HCT116 (cell line): ENCODE measurements at regions not wholly inside any gene's neighbourhood (a gene's known extent, or its start where the extent isn't known, plus 50 kb on each side); places are given as distances from the start of the nearest gene placed in this dataset.

Experiments
- ATAC-seq: fragments of 200-7000 bp; cut with Tn5 transposase; 2 replicates; pipeline ENCODE4 v1.9.1; 2020; ENCODE audit warnings: mild to moderate bottlenecking, moderate library complexity
- BruUV-seq: library from RNA; stranded (reverse); fragments of 400-500 nt; replicated peaks from 2 replicates; lab custom pipeline; 2021; lab: Mats Ljungman, UMichigan
- CTCF ChIA-PET: fragments of 300-600 bp; sonication (Branson Sonifier 250); formaldehyde crosslinking; loops from one replicate; lab custom pipeline; 2021; ENCODE audit warnings: antibody characterized with exemption; lab: Charles Lee
- POLR2A ChIA-PET: fragments of 300-600, 350-600 bp; sonication (Branson Sonifier 250); formaldehyde crosslinking; loops from one replicate; lab custom pipeline; 2021; ENCODE audit warnings: antibody characterized with exemption; lab: Charles Lee
- RAD21 ChIA-PET, 2 experiments: fragments of 300-600 bp; sonication (Branson Sonifier 250); formaldehyde crosslinking; loops; one replicate each; lab custom pipeline; 2023; ENCODE audit warnings: low total read pairs in 2 of 2; ENCODE audit not compliant: uncharacterized antibody in 2 of 2, unreplicated experiment in 2 of 2, low non-redundant PET in 1 of 2; lab: Charles Lee
- DNase-seq: peaks from one replicate; pipeline ENCODE4 v3.0.0-alpha.2; 2010; ENCODE audit warnings: low read depth, low spot score
- H2AFZ ChIP-seq: fragments of 200-600 bp; shearing (Covaris generic), sonication (generic); 2 replicates; pipeline ENCODE4 v1.6.1; 2017; ENCODE audit warnings: low read depth, mixed run types, mixed read lengths, antibody characterized with exemption, low read length; ENCODE audit not compliant: poor library complexity, severe bottlenecking
- H3K27ac ChIP-seq: 2 replicates; pipeline ENCODE4 v1.5.1; 2012; ENCODE audit warnings: low read depth, low read length
- H3K27me3 ChIP-seq: fragments of 200-600 bp; sonication (generic); 2 replicates; pipeline ENCODE4 v1.6.1; 2016; ENCODE audit warnings: mixed run types, low read length, mixed read lengths; ENCODE audit not compliant: insufficient read depth
- H3K36me3 ChIP-seq, 2 experiments: fragments of 200-500 bp in 1 of 2; fragments of 200-600 bp in 1 of 2; sonication (Bioruptor generic) in 1 of 2; sonication (generic) in 1 of 2; 2 replicates each; pipeline versions ENCODE4 v1.5.1 to v1.6.1; 2014 to 2016; ENCODE audit warnings: low read length in 2 of 2, inconsistent platforms in 1 of 2, mixed read lengths in 1 of 2, mixed run types in 1 of 2; ENCODE audit not compliant: insufficient read depth in 2 of 2, control insufficient read depth in 1 of 2
- H3K4me1 ChIP-seq, 2 experiments: fragments of 200-600 bp in 1 of 2; sonication (generic) in 1 of 2; 2 replicates each; pipeline versions ENCODE4 v1.5.1 to v1.6.1; 2012 to 2017; ENCODE audit warnings: low read length in 2 of 2, inconsistent platforms in 1 of 2, mild to moderate bottlenecking in 1 of 2, mixed read lengths in 1 of 2, mixed run types in 1 of 2, moderate library complexity in 1 of 2; ENCODE audit not compliant: insufficient read depth in 2 of 2, control insufficient read depth in 1 of 2
- H3K4me2 ChIP-seq: fragments of 200-600 bp; sonication (generic); 2 replicates; pipeline ENCODE4 v1.6.1; 2017; ENCODE audit warnings: mixed run types, low read length, mixed read lengths
- H3K4me3 ChIP-seq, 2 experiments: fragments of 200-600 bp in 1 of 2; sonication (generic) in 1 of 2; replicated peaks in 1 of 2; 2 replicates each; pipeline ENCODE4 v1.5.1; 2011 to 2016; ENCODE audit warnings: low read length in 2 of 2, control low read depth in 1 of 2, low read depth in 1 of 2, mild to moderate bottlenecking in 1 of 2, mixed read lengths in 1 of 2, mixed run types in 1 of 2
- H3K79me2 ChIP-seq: fragments of 200-600 bp; sonication (generic); 2 replicates; pipeline ENCODE4 v1.6.1; 2017; ENCODE audit warnings: mild to moderate bottlenecking, mixed run types, low read length, moderate library complexity, mixed read lengths; ENCODE audit not compliant: insufficient read depth
- H3K9ac ChIP-seq: fragments of 200-600 bp; sonication (generic); 2 replicates; pipeline ENCODE4 v1.6.1; 2016; ENCODE audit warnings: low read length, mixed read lengths
- H3K9me2 ChIP-seq: fragments of 200-600 bp; sonication (generic), shearing (Covaris generic); 2 replicates; pipeline ENCODE4 v1.6.1; 2017; ENCODE audit warnings: mixed run types, mild to moderate bottlenecking, moderate library complexity; ENCODE audit not compliant: insufficient read depth
- H3K9me3 ChIP-seq, 2 experiments: fragments of 200-500 bp in 1 of 2; fragments of 200-600 bp in 1 of 2; sonication (Bioruptor generic) in 1 of 2; sonication (generic) in 1 of 2; 2 replicates each; pipeline ENCODE4 v1.6.1; 2014 to 2017; ENCODE audit warnings: low read length in 2 of 2, mixed read lengths in 2 of 2, inconsistent platforms in 1 of 2, low read depth in 1 of 2, mild to moderate bottlenecking in 1 of 2, mixed run types in 1 of 2, moderate library complexity in 1 of 2; ENCODE audit not compliant: control insufficient read depth in 1 of 2, insufficient read depth in 1 of 2
- H4K20me1 ChIP-seq: fragments of 200-600 bp; sonication (generic), shearing (Covaris generic); 2 replicates; pipeline ENCODE4 v1.6.1; 2017; ENCODE audit warnings: mixed run types, mild to moderate bottlenecking, moderate library complexity; ENCODE audit not compliant: insufficient read depth
- CEBPB ChIP-seq: IDR thresholded peaks from 2 replicates; pipeline ENCODE4 v1.6.1; 2012; ENCODE audit warnings: low read depth
- CTCF ChIP-seq, 3 experiments: fragments of 200-600 bp in 1 of 3; sonication (generic) in 1 of 3; IDR thresholded peaks in 2 of 3; conservative IDR thresholded peaks in 1 of 3; 2 replicates each; pipeline ENCODE4 v1.5.1; 2012 to 2017; ENCODE audit warnings: low read depth in 2 of 3, low read length in 2 of 3, antibody characterized with exemption in 1 of 3, borderline replicate concordance in 1 of 3, control low read depth in 1 of 3, mild to moderate bottlenecking in 1 of 3, mixed read lengths in 1 of 3, mixed run types in 1 of 3, moderate library complexity in 1 of 3; ENCODE audit not compliant: insufficient read depth in 1 of 3
- ELF1 ChIP-seq: IDR thresholded peaks from 2 replicates; pipeline ENCODE4 v1.6.1; 2012; ENCODE audit warnings: low read depth, borderline replicate concordance
- EZH2 ChIP-seq: fragments of 200-600 bp; sonication (generic); IDR thresholded peaks from 2 replicates; pipeline ENCODE4 v1.6.1; 2017; ENCODE audit warnings: antibody characterized with exemption, mixed run types
- FOSL1 ChIP-seq: IDR thresholded peaks from 2 replicates; pipeline ENCODE4 v1.6.1; 2012; ENCODE audit warnings: low read depth
- JUND ChIP-seq: IDR thresholded peaks from 2 replicates; pipeline ENCODE4 v1.6.1; 2012
- POLR2A ChIP-seq: IDR thresholded peaks from 2 replicates; pipeline ENCODE4 v1.7.0; 2011; ENCODE audit warnings: borderline replicate concordance; ENCODE audit not compliant: insufficient read depth, insufficient read length; ENCODE audit errors: extremely low read depth
- POLR2AphosphoS5 ChIP-seq: IDR thresholded peaks from 2 replicates; pipeline ENCODE4 v1.6.1; 2011; ENCODE audit warnings: mild to moderate bottlenecking, low read depth, low read length, moderate library complexity
- RAD21 ChIP-seq: IDR thresholded peaks from 2 replicates; pipeline ENCODE4 v1.6.1; 2012; ENCODE audit warnings: low read depth, mild to moderate bottlenecking
- SP1 ChIP-seq: IDR thresholded peaks from 2 replicates; pipeline ENCODE4 v1.6.1; 2012; ENCODE audit warnings: low read depth
- SRF ChIP-seq: IDR thresholded peaks from 2 replicates; pipeline ENCODE4 v1.6.1; 2012; ENCODE audit warnings: low read depth
- TCF7L2 ChIP-seq: IDR thresholded peaks from 2 replicates; pipeline ENCODE4 v1.7.0; 2011; ENCODE audit warnings: borderline replicate concordance, inconsistent platforms; ENCODE audit not compliant: insufficient read depth, insufficient read length; ENCODE audit errors: extremely low read depth
- YY1 ChIP-seq: IDR thresholded peaks from 2 replicates; pipeline ENCODE4 v1.6.1; 2011; ENCODE audit warnings: low read length, low read depth, moderate library complexity, mild to moderate bottlenecking; ENCODE audit not compliant: insufficient replicate concordance; ENCODE audit errors: extremely low read depth
- ZBTB33 ChIP-seq: IDR thresholded peaks from 2 replicates; pipeline ENCODE4 v1.6.1; 2011; ENCODE audit warnings: mild to moderate bottlenecking, low read length, moderate library complexity; ENCODE audit not compliant: insufficient replicate concordance; ENCODE audit errors: extremely low read depth
- ZNF274 ChIP-seq: fragments of 200-500 bp; sonication (Bioruptor generic); IDR thresholded peaks from 2 replicates; pipeline ENCODE4 v1.6.1; 2014; ENCODE audit warnings: mild to moderate bottlenecking, low read depth, low read length, inconsistent platforms
- intact Hi-C: fragments of 100-400 bp; cut with micrococcal nuclease; formaldehyde crosslinking; loops from 2 replicates; pipeline ENCODE4 v1.10.0; 2022
- TF ChIP-seq, protein P1 (sequence below): IDR thresholded peaks from 2 replicates; pipeline ENCODE4 v1.6.1; 2012; ENCODE audit warnings: low read depth

DNA sequence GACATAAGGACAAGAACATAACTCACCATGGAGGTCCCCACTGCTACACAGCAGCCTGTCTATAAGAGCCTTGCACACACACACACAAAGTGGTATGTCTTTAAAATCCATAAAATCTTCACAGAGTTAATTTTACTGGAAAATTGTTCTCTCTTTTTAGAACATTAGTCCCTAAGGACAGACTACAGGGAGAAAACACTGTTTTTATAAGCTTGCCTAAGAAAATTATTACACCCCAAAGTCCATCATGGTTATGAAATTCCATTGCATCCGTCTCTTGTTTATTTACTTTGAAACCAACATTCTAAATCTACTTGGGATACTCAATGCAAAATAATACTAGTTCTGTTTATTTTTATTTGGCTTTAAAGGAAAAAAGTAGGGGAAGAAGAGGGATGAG is 197.4 kb downstream of the SETD4 start:
- no peaks in the 10 kb centered on the region for H3K27me3 ChIP-seq
- intact Hi-C loops: no loop called here
- H3K9me2 ChIP-seq: no peaks in the 10 kb centered on the region
- BruUV-seq: no TSS peak
- H3K79me2 ChIP-seq: no peaks in the 10 kb centered on the region
- H3K4me2 ChIP-seq: no peak overlapping the region
- H3K9me3 ChIP-seq: no peaks in the 10 kb centered on the region
- ChIA-PET RAD21 (no interaction called here), POLR2A (no interaction called here), CTCF (no interaction called here)
- ATAC-seq (no peak), DNase-seq (no peak)
- no peak overlapping the region for H2AFZ ChIP-seq
- no peak overlapping the region for H3K4me3 ChIP-seq
- H4K20me1 ChIP-seq: no peaks in the 10 kb centered on the region
- no peaks in the 10 kb centered on the region for H3K4me1 ChIP-seq
- H3K9ac ChIP-seq: no peak overlapping the region
- TF ChIP-seq EZH2 (no peak), SRF (no peak), ELF1 (no peak), TCF7L2 (no peak), SP1 (no peak), POLR2A (no peak), POLR2AphosphoS5 (no peak), FOSL1 (no peak), JUND (no peak), CEBPB (no peak), ZNF274 (no peak), ZBTB33 (no peak), RAD21 (no peak), CTCF (IDR thresholded peaks at IDR 0.05 in 2 of 3, conservative IDR thresholded peaks at IDR 0.05 in 1 of 3; ENCODE audit: borderline replicate concordance in 1 of 3, insufficient read depth in 1 of 3, low read depth in 2 of 3, low read length in 2 of 3) (no peak), YY1 (no peak)
- TF ChIP-seq, protein P1, sequence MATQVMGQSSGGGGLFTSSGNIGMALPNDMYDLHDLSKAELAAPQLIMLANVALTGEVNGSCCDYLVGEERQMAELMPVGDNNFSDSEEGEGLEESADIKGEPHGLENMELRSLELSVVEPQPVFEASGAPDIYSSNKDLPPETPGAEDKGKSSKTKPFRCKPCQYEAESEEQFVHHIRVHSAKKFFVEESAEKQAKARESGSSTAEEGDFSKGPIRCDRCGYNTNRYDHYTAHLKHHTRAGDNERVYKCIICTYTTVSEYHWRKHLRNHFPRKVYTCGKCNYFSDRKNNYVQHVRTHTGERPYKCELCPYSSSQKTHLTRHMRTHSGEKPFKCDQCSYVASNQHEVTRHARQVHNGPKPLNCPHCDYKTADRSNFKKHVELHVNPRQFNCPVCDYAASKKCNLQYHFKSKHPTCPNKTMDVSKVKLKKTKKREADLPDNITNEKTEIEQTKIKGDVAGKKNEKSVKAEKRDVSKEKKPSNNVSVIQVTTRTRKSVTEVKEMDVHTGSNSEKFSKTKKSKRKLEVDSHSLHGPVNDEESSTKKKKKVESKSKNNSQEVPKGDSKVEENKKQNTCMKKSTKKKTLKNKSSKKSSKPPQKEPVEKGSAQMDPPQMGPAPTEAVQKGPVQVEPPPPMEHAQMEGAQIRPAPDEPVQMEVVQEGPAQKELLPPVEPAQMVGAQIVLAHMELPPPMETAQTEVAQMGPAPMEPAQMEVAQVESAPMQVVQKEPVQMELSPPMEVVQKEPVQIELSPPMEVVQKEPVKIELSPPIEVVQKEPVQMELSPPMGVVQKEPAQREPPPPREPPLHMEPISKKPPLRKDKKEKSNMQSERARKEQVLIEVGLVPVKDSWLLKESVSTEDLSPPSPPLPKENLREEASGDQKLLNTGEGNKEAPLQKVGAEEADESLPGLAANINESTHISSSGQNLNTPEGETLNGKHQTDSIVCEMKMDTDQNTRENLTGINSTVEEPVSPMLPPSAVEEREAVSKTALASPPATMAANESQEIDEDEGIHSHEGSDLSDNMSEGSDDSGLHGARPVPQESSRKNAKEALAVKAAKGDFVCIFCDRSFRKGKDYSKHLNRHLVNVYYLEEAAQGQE: no peak
- no peak overlapping the region for H3K27ac ChIP-seq
- H3K36me3 ChIP-seq: no peaks in the 10 kb centered on the region
